ENCODE measurements at regions not wholly inside any gene's neighbourhood (a gene's known extent, or its start where the extent isn't known, plus 50 kb on each side); places are given as distances from the start of the nearest gene placed in this dataset.

GRCh38 chr20:56716806-56717205 is 87.7 kb downstream of the TFAP2C start:
- POLR2A ChIA-PET, result no interaction called here
- TF ChIP-seq, protein P1, sequence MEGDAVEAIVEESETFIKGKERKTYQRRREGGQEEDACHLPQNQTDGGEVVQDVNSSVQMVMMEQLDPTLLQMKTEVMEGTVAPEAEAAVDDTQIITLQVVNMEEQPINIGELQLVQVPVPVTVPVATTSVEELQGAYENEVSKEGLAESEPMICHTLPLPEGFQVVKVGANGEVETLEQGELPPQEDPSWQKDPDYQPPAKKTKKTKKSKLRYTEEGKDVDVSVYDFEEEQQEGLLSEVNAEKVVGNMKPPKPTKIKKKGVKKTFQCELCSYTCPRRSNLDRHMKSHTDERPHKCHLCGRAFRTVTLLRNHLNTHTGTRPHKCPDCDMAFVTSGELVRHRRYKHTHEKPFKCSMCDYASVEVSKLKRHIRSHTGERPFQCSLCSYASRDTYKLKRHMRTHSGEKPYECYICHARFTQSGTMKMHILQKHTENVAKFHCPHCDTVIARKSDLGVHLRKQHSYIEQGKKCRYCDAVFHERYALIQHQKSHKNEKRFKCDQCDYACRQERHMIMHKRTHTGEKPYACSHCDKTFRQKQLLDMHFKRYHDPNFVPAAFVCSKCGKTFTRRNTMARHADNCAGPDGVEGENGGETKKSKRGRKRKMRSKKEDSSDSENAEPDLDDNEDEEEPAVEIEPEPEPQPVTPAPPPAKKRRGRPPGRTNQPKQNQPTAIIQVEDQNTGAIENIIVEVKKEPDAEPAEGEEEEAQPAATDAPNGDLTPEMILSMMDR (IDR thresholded peaks at IDR 0.05; ENCODE audit: insufficient read depth, low read depth, low read length), result no peak
- CTCF ChIA-PET, result interaction anchor here (1.6 kb wide), 1 partner anchor 12 kb away, joined by 3 read pairs; no protein-coding TSS in a partner anchor
- H3K36me3 ChIP-seq (ENCODE audit: control insufficient read depth, insufficient read depth, low read length), result no peaks in the 10 kb centered on the region
- no peak for DNase-seq (ENCODE audit: low read depth)
- no peaks in the 10 kb centered on the region for H3K27me3 ChIP-seq (ENCODE audit: control insufficient read depth, insufficient read depth, low read length)
- H3K4me3 ChIP-seq (ENCODE audit: low read depth, low read length), result no peak overlapping the region

DNA sequence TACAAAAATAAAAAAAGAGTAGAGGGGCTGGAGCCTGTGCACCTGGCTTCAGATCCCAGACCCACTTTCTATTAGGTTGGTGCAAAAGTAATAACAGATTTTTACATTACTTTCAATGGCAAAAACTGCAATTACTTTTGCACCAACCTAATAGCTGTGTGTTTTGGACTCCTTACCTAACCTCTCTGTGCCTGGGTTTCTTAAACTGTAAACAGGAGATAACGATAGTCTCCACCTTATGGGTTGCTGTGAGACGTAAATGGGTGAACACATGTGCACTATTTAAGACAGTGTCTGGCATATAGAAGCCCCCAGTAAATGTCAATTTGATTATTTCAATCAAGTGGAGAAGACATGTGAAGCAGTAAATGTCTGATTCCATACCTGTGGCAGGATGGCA is 89.7 kb downstream of the TFAP2C start:
- DNase-seq (ENCODE audit: low read depth), result no peak
- POLR2A ChIA-PET, result no interaction called here

DNA sequence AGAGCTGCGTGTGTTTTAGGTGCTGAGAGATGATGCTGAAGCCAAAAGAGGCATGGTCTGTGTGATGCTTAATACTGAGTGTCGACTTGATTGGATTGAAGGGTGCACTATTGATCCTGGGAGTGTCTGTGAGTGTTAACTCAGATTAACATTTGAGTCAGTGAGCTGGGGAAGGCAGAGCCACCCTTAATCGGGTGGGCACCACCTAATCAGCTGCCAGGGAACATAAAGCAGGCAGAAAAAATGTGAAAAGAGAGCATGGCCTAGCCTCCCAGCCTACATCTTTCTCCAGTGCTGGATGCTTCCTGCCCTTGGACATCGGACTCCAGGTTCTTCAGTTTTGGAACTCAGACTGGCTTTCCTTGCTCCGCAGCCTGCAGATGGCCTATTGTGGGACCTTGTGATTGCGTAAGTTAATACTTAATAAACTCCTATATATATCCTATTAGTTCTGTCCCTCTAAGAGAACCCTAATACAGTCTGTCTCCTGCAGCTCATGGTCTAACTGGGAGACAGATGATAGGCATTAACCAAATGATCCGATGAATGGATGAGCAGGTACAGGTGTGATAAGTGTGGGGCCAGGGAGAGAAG is 91.6 kb downstream of the TFAP2C start:
- no peak overlapping the region for H3K4me3 ChIP-seq (ENCODE audit: low read depth, low read length)
- no peaks in the 10 kb centered on the region for H3K36me3 ChIP-seq (ENCODE audit: control insufficient read depth, insufficient read depth, low read length)
- DNase-seq (ENCODE audit: low read depth), result no peak
- POLR2A ChIA-PET, result no interaction called here
- CTCF ChIA-PET, result no interaction called here
- H3K27me3 ChIP-seq (ENCODE audit: control insufficient read depth, insufficient read depth, low read length), result no peaks in the 10 kb centered on the region
- TF ChIP-seq, protein P1 (IDR thresholded peaks at IDR 0.05; ENCODE audit: insufficient read depth, low read depth, low read length), result no peak

More for the DNA sequence above, 89.7 kb downstream of the TFAP2C start:
- TF ChIP-seq, protein P1 (IDR thresholded peaks at IDR 0.05; ENCODE audit: insufficient read depth, low read depth, low read length), result no peak
- no peaks in the 10 kb centered on the region for H3K36me3 ChIP-seq (ENCODE audit: control insufficient read depth, insufficient read depth, low read length)
- H3K27me3 ChIP-seq (ENCODE audit: control insufficient read depth, insufficient read depth, low read length), result no peaks in the 10 kb centered on the region
- CTCF ChIA-PET, result no interaction called here
- no peak overlapping the region for H3K4me3 ChIP-seq (ENCODE audit: low read depth, low read length)

DNA sequence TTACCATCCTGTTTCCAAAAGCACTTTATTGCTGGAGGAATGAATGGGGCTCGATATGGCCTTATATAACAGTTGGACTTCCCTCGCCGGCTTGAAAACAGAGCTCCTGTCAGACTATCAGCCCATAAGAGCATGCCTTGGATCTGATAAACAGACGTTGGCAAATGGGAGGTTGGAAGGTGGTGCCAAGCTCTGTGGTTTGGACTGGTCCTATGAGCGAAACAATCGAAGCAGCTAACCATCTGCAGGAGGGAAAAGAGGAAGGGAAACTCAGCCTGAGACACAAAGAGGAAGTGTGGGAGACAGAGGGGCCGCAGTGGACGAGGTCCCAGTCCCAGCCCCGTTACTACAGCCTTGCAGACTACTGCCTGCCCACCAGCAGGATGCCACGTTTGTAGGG is 92.9 kb downstream of the TFAP2C start:
- no peak for DNase-seq (ENCODE audit: low read depth)
- Histone ChIP-seq H3K4me3 (ENCODE audit: low read depth, low read length) (no peak overlapping the region), H3K27me3 (ENCODE audit: control insufficient read depth, insufficient read depth, low read length) (no peaks in the 10 kb centered on the region), H3K36me3 (ENCODE audit: control insufficient read depth, insufficient read depth, low read length) (no peaks in the 10 kb centered on the region)
- CTCF ChIA-PET, result no interaction called here
- POLR2A ChIA-PET, result no interaction called here
- TF ChIP-seq, protein P1 (IDR thresholded peaks at IDR 0.05; ENCODE audit: insufficient read depth, low read depth, low read length), result no peak

DNA sequence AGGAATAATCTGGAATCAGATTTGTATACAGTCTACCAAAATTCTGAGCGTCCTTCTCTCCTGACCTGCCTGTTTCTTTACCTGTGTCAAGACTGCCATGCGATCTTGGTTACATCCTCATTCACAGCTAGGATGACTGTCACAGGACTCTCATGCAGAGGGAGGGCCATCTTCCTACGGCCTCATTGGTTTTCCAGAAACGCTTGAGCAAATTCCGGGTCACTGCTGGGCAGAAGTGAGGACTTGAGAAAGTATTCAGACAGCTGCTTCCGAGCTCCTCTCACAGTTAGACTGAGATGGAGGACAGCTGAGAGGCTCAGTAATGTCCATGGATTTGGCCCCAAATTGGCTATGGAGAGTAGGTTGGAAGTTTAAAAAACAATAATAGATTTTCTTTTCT is 94.2 kb downstream of the TFAP2C start:
- no peaks in the 10 kb centered on the region for H3K27me3 ChIP-seq (ENCODE audit: control insufficient read depth, insufficient read depth, low read length)
- DNase-seq (ENCODE audit: low read depth), result no peak
- TF ChIP-seq, protein P1 (IDR thresholded peaks at IDR 0.05; ENCODE audit: insufficient read depth, low read depth, low read length), result no peak
- POLR2A ChIA-PET, result no interaction called here
- no peak overlapping the region for H3K4me3 ChIP-seq (ENCODE audit: low read depth, low read length)
- CTCF ChIA-PET, result no interaction called here
- H3K36me3 ChIP-seq (ENCODE audit: control insufficient read depth, insufficient read depth, low read length), result no peaks in the 10 kb centered on the region
